GM12865 (cell line): ENCODE measurements at regions not wholly inside any gene's neighbourhood (a gene's known extent, or its start where the extent isn't known, plus 50 kb on each side); places are given as distances from the start of the nearest gene placed in this dataset.

Experiments used
- DNase-seq: peaks from one replicate; pipeline ENCODE4 v3.0.0; 2010; ENCODE audit warnings: low read depth
- H3K4me3 ChIP-seq: 2 replicates; pipeline ENCODE4 v1.5.1; 2011; ENCODE audit warnings: mild to moderate bottlenecking, low read depth, low read length, control low read depth
- CTCF ChIP-seq: IDR thresholded peaks from 2 replicates; pipeline ENCODE4 v1.5.1; 2011; ENCODE audit warnings: low read length, control low read depth, low read depth, inconsistent platforms; ENCODE audit not compliant: insufficient read depth; ENCODE audit errors: missing control alignments

- no peak for TF ChIP-seq CTCF
- H3K4me3 ChIP-seq = no peak overlapping the region
- no peak for DNase-seq
Observed at GRCh38 chr5:72604111-72604797, 97.0 kb upstream of the ZNF366 start.

GRCh38 chr5:72602696-72603685, 95.8 kb upstream of the ZNF366 start:
- TF ChIP-seq CTCF = no peak
- no peak overlapping the region for H3K4me3 ChIP-seq
- no peak for DNase-seq

GRCh38 chr5:72601861-72602260, 94.7 kb upstream of the ZNF366 start:
- TF ChIP-seq CTCF = no peak
- no peak for DNase-seq
- H3K4me3 ChIP-seq = no peak overlapping the region

- TF ChIP-seq CTCF = no peak
- DNase-seq = no peak
- H3K4me3 ChIP-seq = no peak overlapping the region
Observed at GRCh38 chr5:72600391-72600981, 93.3 kb upstream of the ZNF366 start.

- no peak for DNase-seq
- no peak overlapping the region for H3K4me3 ChIP-seq
- TF ChIP-seq CTCF = no peak
Observed at GRCh38 chr5:72599519-72600370, 92.5 kb upstream of the ZNF366 start.

GRCh38 chr5:72599065-72599433, 91.8 kb upstream of the ZNF366 start:
- no peak for DNase-seq
- no peak overlapping the region for H3K4me3 ChIP-seq
- TF ChIP-seq CTCF = no peak
